Lower leg skin (tissue), 3 donors: ENCODE measurements at regions not wholly inside any gene's neighbourhood (a gene's known extent, or its start where the extent isn't known, plus 50 kb on each side); places are given as distances from the start of the nearest gene placed in this dataset.

Experiments used
- CTCF ChIP-seq, 3 donors: fragments of 450-650 bp; IDR thresholded peaks; one replicate each; pipeline ENCODE4 v1.5.1; 2016; ENCODE audit warnings: antibody characterized with exemption in 3 of 3, mild to moderate bottlenecking in 3 of 3, moderate library complexity in 2 of 3
- POLR2A ChIP-seq, 2 donors: fragments of 450-650 bp; IDR thresholded peaks; one replicate each; pipeline ENCODE4 v1.6.1; 2016 to 2017; ENCODE audit warnings: antibody characterized with exemption in 2 of 2, mild to moderate bottlenecking in 1 of 2, moderate library complexity in 1 of 2

- TF ChIP-seq CTCF (IDR thresholded peaks at IDR 0.05) (no peak), POLR2A (IDR thresholded peaks at IDR 0.05) (no peak)
These were observed 969.5 kb downstream of the PCDH18 start for GRCh38 chr4:136562834-136563233.
